ENCODE measurements at regions not wholly inside any gene's neighbourhood (a gene's known extent, or its start where the extent isn't known, plus 50 kb on each side); places are given as distances from the start of the nearest gene placed in this dataset.

- no peak for DNase-seq
Measured at GRCh38 chr3:188025555-188025954, 128.4 kb upstream of the LPP start.

GRCh38 chr3:188026191-188026968, 127.6 kb upstream of the LPP start:
- CTCF ChIA-PET = no interaction called here
- no peak overlapping the region for H3K4me3 ChIP-seq (ENCODE audit: low read length)

More at GRCh38 chr3:188025555-188025954, 128.4 kb upstream of the LPP start:
- Histone ChIP-seq H3K4me3 (ENCODE audit: low read length) (no peak overlapping the region), H3K36me3 (ENCODE audit: insufficient read depth, low read length) (no peaks in the 10 kb centered on the region), H3K4me1 (ENCODE audit: insufficient read depth, low read length) (no peaks in the 10 kb centered on the region), H3K9me3 (ENCODE audit: low read length) (no peaks in the 10 kb centered on the region), H3K27ac (ENCODE audit: low read depth, low read length) (no peak overlapping the region), H3K27me3 (ENCODE audit: insufficient read depth, low read length, poor library complexity, severe bottlenecking) (no peaks in the 10 kb centered on the region)
- H3K27me3 Mint-ChIP-seq = no peaks in the 10 kb centered on the region
- H3K4me1 Mint-ChIP-seq = no peaks in the 10 kb centered on the region
- ChIA-PET POLR2A (no interaction called here), CTCF (no interaction called here)
- H3K27ac Mint-ChIP-seq = no peak overlapping the region
- peaks cover 0 to 4% (median 0%) of the 10 kb centered on the region in 3 donors for H3K36me3 Mint-ChIP-seq
- H3K4me3 Mint-ChIP-seq = no peak overlapping the region
- no peaks in the 10 kb centered on the region for H3K9me3 Mint-ChIP-seq

GRCh38 chr3:188031121-188031520, 122.8 kb upstream of the LPP start:
- Histone ChIP-seq H3K27ac (ENCODE audit: low read depth, low read length) (no peak overlapping the region), H3K9me3 (ENCODE audit: low read length) (no peaks in the 10 kb centered on the region), H3K36me3 (ENCODE audit: insufficient read depth, low read length) (no peaks in the 10 kb centered on the region), H3K4me1 (ENCODE audit: insufficient read depth, low read length) (no peaks in the 10 kb centered on the region), H3K27me3 (ENCODE audit: insufficient read depth, low read length, poor library complexity, severe bottlenecking) (no peaks in the 10 kb centered on the region), H3K4me3 (ENCODE audit: low read length) (no peak overlapping the region)
- Mint-ChIP-seq H3K27me3 (no peaks in the 10 kb centered on the region), H3K4me1 (peaks cover 0 to 3% (median 0%) of the 10 kb centered on the region in 3 donors), H3K27ac (no peak overlapping the region), H3K36me3 (peaks cover 0 to 6% (median 0%) of the 10 kb centered on the region in 3 donors), H3K4me3 (no peak overlapping the region), H3K9me3 (no peaks in the 10 kb centered on the region)
- POLR2A ChIA-PET = no interaction called here
- CTCF ChIA-PET = no interaction called here
- no peak for DNase-seq

More at GRCh38 chr3:188026191-188026968, 127.6 kb upstream of the LPP start:
- DNase-seq = no peak
- Mint-ChIP-seq H3K9me3 (no peaks in the 10 kb centered on the region), H3K4me1 (peaks cover 0 to 3% (median 0%) of the 10 kb centered on the region in 3 donors), H3K27me3 (no peaks in the 10 kb centered on the region), H3K4me3 (no peak overlapping the region), H3K27ac (no peak overlapping the region), H3K36me3 (peaks cover 0 to 4% (median 0%) of the 10 kb centered on the region in 3 donors)
- H3K36me3 ChIP-seq (ENCODE audit: insufficient read depth, low read length) = no peaks in the 10 kb centered on the region
- H3K9me3 ChIP-seq (ENCODE audit: low read length) = no peaks in the 10 kb centered on the region
- no peak overlapping the region for H3K27ac ChIP-seq (ENCODE audit: low read depth, low read length)
- no peaks in the 10 kb centered on the region for H3K4me1 ChIP-seq (ENCODE audit: insufficient read depth, low read length)
- POLR2A ChIA-PET = no interaction called here
- no peaks in the 10 kb centered on the region for H3K27me3 ChIP-seq (ENCODE audit: insufficient read depth, low read length, poor library complexity, severe bottlenecking)

- H3K27ac ChIP-seq (ENCODE audit: low read depth, low read length) = no peak overlapping the region
- ChIA-PET CTCF (no interaction called here), POLR2A (no interaction called here)
- no peaks in the 10 kb centered on the region for H3K4me1 ChIP-seq (ENCODE audit: insufficient read depth, low read length)
- no peaks in the 10 kb centered on the region for H3K27me3 ChIP-seq (ENCODE audit: insufficient read depth, low read length, poor library complexity, severe bottlenecking)
- H3K36me3 ChIP-seq (ENCODE audit: insufficient read depth, low read length) = no peaks in the 10 kb centered on the region
- H3K9me3 Mint-ChIP-seq = no peaks in the 10 kb centered on the region
- no peak overlapping the region for H3K4me3 ChIP-seq (ENCODE audit: low read length)
- H3K27ac Mint-ChIP-seq = no peak overlapping the region
- peaks cover 0 to 3% (median under 1%) of the 10 kb centered on the region in 3 donors for H3K4me1 Mint-ChIP-seq
- DNase-seq = no peak
- H3K36me3 Mint-ChIP-seq = peaks cover 0 to 6% (median 0%) of the 10 kb centered on the region in 3 donors
- no peaks in the 10 kb centered on the region for H3K9me3 ChIP-seq (ENCODE audit: low read length)
- no peak overlapping the region for H3K4me3 Mint-ChIP-seq
- peaks cover 0 to 2% of the 10 kb centered on the region in 2 donors for H3K27me3 Mint-ChIP-seq
Measured at GRCh38 chr3:188034989-188035388, 119.0 kb upstream of the LPP start.

- Mint-ChIP-seq H3K4me3 (no peak overlapping the region), H3K36me3 (peaks cover 0 to 6% (median 0%) of the 10 kb centered on the region in 3 donors), H3K4me1 (peaks cover 7 to 14% (median 9%) of the 10 kb centered on the region in 3 donors), H3K27ac (no peak overlapping the region), H3K27me3 (peaks cover 0 to 2% of the 10 kb centered on the region in 2 donors), H3K9me3 (no peaks in the 10 kb centered on the region)
- ChIA-PET POLR2A (no interaction called here), CTCF (no interaction called here)
- no peak for DNase-seq
- H3K9me3 ChIP-seq (ENCODE audit: low read length) = no peaks in the 10 kb centered on the region
- H3K36me3 ChIP-seq (ENCODE audit: insufficient read depth, low read length) = no peaks in the 10 kb centered on the region
- H3K4me1 ChIP-seq (ENCODE audit: insufficient read depth, low read length) = no peaks in the 10 kb centered on the region
- no peak overlapping the region for H3K4me3 ChIP-seq (ENCODE audit: low read length)
- no peaks in the 10 kb centered on the region for H3K27me3 ChIP-seq (ENCODE audit: insufficient read depth, low read length, poor library complexity, severe bottlenecking)
- H3K27ac ChIP-seq (ENCODE audit: low read depth, low read length) = no peak overlapping the region
Measured at GRCh38 chr3:188036375-188037194, 117.4 kb upstream of the LPP start.

- ChIA-PET CTCF (no interaction called here), POLR2A (no interaction called here)
- H3K4me1 Mint-ChIP-seq = peaks cover 8 to 14% (median 9%) of the 10 kb centered on the region in 3 donors
Measured at GRCh38 chr3:188037195-188037718, 116.7 kb upstream of the LPP start.

GRCh38 chr3:188037965-188038581, 115.9 kb upstream of the LPP start:
- no peaks in the 10 kb centered on the region for H3K27me3 ChIP-seq (ENCODE audit: insufficient read depth, low read length, poor library complexity, severe bottlenecking)
- Mint-ChIP-seq H3K4me1 (peaks cover 9 to 14% (median 10%) of the 10 kb centered on the region in 3 donors), H3K27me3 (peaks cover 0 to 2% of the 10 kb centered on the region in 2 donors), H3K9me3 (no peaks in the 10 kb centered on the region), H3K36me3 (peaks cover 0 to 6% (median 0%) of the 10 kb centered on the region in 3 donors), H3K4me3 (no peak overlapping the region), H3K27ac (peak overlapping the region in 1 of 8 donors; percentile 7)
- ChIA-PET POLR2A (no interaction called here), CTCF (no interaction called here)
- no peak for DNase-seq
- H3K27ac ChIP-seq (ENCODE audit: low read depth, low read length) = no peak overlapping the region
- no peaks in the 10 kb centered on the region for H3K9me3 ChIP-seq (ENCODE audit: low read length)
- no peak overlapping the region for H3K4me3 ChIP-seq (ENCODE audit: low read length)
- no peaks in the 10 kb centered on the region for H3K36me3 ChIP-seq (ENCODE audit: insufficient read depth, low read length)
- no peaks in the 10 kb centered on the region for H3K4me1 ChIP-seq (ENCODE audit: insufficient read depth, low read length)

More at GRCh38 chr3:188037195-188037718, 116.7 kb upstream of the LPP start:
- Mint-ChIP-seq H3K27me3 (peaks cover 0 to 2% of the 10 kb centered on the region in 2 donors), H3K36me3 (peaks cover 0 to 6% (median 0%) of the 10 kb centered on the region in 3 donors), H3K4me3 (no peak overlapping the region), H3K27ac (no peak overlapping the region), H3K9me3 (no peaks in the 10 kb centered on the region)
- H3K9me3 ChIP-seq (ENCODE audit: low read length) = no peaks in the 10 kb centered on the region
- H3K4me3 ChIP-seq (ENCODE audit: low read length) = no peak overlapping the region
- H3K27me3 ChIP-seq (ENCODE audit: insufficient read depth, low read length, poor library complexity, severe bottlenecking) = no peaks in the 10 kb centered on the region
- H3K4me1 ChIP-seq (ENCODE audit: insufficient read depth, low read length) = no peaks in the 10 kb centered on the region
- H3K36me3 ChIP-seq (ENCODE audit: insufficient read depth, low read length) = no peaks in the 10 kb centered on the region
- DNase-seq = no peak
- H3K27ac ChIP-seq (ENCODE audit: low read depth, low read length) = no peak overlapping the region

Data from CD8-positive, alpha-beta memory T cell (primary cell).